ENCODE measurements at regions not wholly inside any gene's neighbourhood (a gene's known extent, or its start where the extent isn't known, plus 50 kb on each side); places are given as distances from the start of the nearest gene placed in this dataset.

DNA sequence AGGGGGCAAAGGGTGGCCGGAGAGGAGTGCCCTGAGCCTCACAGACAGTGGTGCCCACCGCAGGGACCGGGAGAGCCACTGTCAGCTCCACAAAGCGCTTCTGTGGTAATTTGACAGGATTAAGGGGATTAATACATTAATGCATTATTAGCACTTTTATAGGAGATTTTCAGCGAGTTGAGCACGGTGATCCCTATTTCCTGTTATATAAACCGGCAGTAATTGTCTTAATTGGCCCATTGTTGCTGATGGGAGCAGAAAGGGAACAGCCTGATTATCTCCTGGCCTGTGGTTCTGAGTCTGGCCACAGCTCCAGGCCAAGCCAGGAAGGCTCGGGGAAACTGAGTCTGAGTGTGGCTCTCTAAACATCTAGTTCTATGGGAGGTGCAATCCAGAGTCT, 423.6 kb downstream of the CDK5RAP2 start:
- H3F3A ChIP-seq (ENCODE audit: insufficient read depth, low read length): no peaks in the 10 kb centered on the region
- no peaks in the 10 kb centered on the region for H3K36me3 ChIP-seq (replicated peaks; ENCODE audit: insufficient read depth, low read length)

DNA sequence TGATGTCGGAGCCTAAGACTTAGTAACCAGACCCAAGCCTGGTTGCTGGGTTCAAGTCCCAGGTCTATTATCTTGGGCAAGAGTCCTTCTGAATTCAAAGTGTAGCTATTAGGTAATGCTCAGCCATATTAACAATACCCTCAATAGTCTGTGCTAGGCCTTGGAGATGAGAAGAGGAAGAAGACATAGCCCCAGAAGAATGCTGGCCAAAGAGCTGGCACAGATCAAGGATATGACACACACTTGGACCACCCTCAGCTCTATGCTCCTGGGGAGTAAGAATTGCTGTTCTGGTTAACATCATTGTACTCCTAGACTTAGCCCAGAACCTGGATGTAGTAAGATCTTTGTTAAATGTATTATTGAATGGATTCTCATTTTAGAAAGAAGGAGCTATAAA, 426.7 kb downstream of the CDK5RAP2 start:
- H2AFZ ChIP-seq (ENCODE audit: low read length): no peak overlapping the region
- no peak overlapping the region for H3K4me3 ChIP-seq (ENCODE audit: low read length)
- H3K9me3 ChIP-seq (replicated peaks; ENCODE audit: insufficient read depth, low read length): no peaks in the 10 kb centered on the region
- H3K9ac ChIP-seq (ENCODE audit: low read length): no peak overlapping the region
- TF ChIP-seq EZH2 (optimal IDR thresholded peaks at IDR 0.05; ENCODE audit: low read depth, low read length) (no peak), EZH2phosphoT487 (IDR thresholded peaks at IDR 0.05; ENCODE audit: low read length) (no peak)
- TF ChIP-seq, protein P1, sequence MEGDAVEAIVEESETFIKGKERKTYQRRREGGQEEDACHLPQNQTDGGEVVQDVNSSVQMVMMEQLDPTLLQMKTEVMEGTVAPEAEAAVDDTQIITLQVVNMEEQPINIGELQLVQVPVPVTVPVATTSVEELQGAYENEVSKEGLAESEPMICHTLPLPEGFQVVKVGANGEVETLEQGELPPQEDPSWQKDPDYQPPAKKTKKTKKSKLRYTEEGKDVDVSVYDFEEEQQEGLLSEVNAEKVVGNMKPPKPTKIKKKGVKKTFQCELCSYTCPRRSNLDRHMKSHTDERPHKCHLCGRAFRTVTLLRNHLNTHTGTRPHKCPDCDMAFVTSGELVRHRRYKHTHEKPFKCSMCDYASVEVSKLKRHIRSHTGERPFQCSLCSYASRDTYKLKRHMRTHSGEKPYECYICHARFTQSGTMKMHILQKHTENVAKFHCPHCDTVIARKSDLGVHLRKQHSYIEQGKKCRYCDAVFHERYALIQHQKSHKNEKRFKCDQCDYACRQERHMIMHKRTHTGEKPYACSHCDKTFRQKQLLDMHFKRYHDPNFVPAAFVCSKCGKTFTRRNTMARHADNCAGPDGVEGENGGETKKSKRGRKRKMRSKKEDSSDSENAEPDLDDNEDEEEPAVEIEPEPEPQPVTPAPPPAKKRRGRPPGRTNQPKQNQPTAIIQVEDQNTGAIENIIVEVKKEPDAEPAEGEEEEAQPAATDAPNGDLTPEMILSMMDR (IDR thresholded peaks at IDR 0.05; ENCODE audit: low read length): no peak
- H3K36me3 ChIP-seq (replicated peaks; ENCODE audit: insufficient read depth, low read length): no peaks in the 10 kb centered on the region
- no peaks in the 10 kb centered on the region for H3F3A ChIP-seq (ENCODE audit: insufficient read depth, low read length)
- H3K4me2 ChIP-seq (ENCODE audit: low read depth, low read length): no peak overlapping the region
- no peaks in the 10 kb centered on the region for H4K20me1 ChIP-seq (ENCODE audit: insufficient read depth, low read length)
- H3K4me1 ChIP-seq (ENCODE audit: low read length): no peaks in the 10 kb centered on the region
- no peaks in the 10 kb centered on the region for H3K79me2 ChIP-seq (ENCODE audit: low read length)
- no peak for DNase-seq
- no peaks in the 10 kb centered on the region for H3K27me3 ChIP-seq (replicated peaks; ENCODE audit: insufficient read depth, low read length)
- no peaks in the 10 kb centered on the region for H3K9me2 ChIP-seq (replicated peaks; ENCODE audit: insufficient read depth, low read length)
- no peak overlapping the region for H3K27ac ChIP-seq (ENCODE audit: low read length)

More for the DNA sequence above, 423.6 kb downstream of the CDK5RAP2 start:
- no peaks in the 10 kb centered on the region for H3K9me2 ChIP-seq (replicated peaks; ENCODE audit: insufficient read depth, low read length)
- H4K20me1 ChIP-seq (ENCODE audit: insufficient read depth, low read length): no peaks in the 10 kb centered on the region
- no peak overlapping the region for H3K4me3 ChIP-seq (ENCODE audit: low read length)
- H3K9me3 ChIP-seq (replicated peaks; ENCODE audit: insufficient read depth, low read length): no peaks in the 10 kb centered on the region
- DNase-seq: no peak
- no peaks in the 10 kb centered on the region for H3K79me2 ChIP-seq (ENCODE audit: low read length)
- no peak overlapping the region for H3K4me2 ChIP-seq (ENCODE audit: low read depth, low read length)
- H3K27ac ChIP-seq (ENCODE audit: low read length): no peak overlapping the region
- no peak overlapping the region for H3K9ac ChIP-seq (ENCODE audit: low read length)
- TF ChIP-seq EZH2 (optimal IDR thresholded peaks at IDR 0.05; ENCODE audit: low read depth, low read length): no peak
- TF ChIP-seq, protein P1 (IDR thresholded peaks at IDR 0.05; ENCODE audit: low read length): no peak
- no peak for TF ChIP-seq EZH2phosphoT487 (IDR thresholded peaks at IDR 0.05; ENCODE audit: low read length)
- no peak overlapping the region for H2AFZ ChIP-seq (ENCODE audit: low read length)
- H3K27me3 ChIP-seq (replicated peaks; ENCODE audit: insufficient read depth, low read length): no peaks in the 10 kb centered on the region
- no peaks in the 10 kb centered on the region for H3K4me1 ChIP-seq (ENCODE audit: low read length)

DNA sequence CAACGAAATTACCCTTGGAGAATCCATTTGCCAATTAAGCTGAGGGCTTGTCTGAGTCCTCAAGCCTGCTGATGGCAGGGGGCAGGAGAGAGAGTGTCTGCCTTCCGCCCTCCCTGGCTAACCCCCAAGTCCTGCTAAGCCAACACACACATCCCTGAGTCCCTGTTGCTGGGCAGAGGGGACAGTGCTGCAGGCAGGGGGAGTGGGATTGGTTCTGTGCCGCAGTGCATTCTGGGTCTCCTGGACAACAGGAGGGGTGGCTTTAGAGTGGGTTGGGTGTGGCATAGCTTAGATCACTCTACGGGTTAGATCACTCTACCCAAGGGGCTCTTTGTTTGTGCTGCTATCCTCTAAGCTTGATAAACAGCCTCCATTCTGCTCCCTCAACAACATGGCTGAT, 427.7 kb downstream of the CDK5RAP2 start:
- H3K9me2 ChIP-seq (replicated peaks; ENCODE audit: insufficient read depth, low read length): no peaks in the 10 kb centered on the region
- no peak for DNase-seq

More for the DNA sequence above, 427.7 kb downstream of the CDK5RAP2 start:
- Histone ChIP-seq H3K9me3 (replicated peaks; ENCODE audit: insufficient read depth, low read length) (no peaks in the 10 kb centered on the region), H3K4me3 (ENCODE audit: low read length) (no peak overlapping the region), H3K79me2 (ENCODE audit: low read length) (no peaks in the 10 kb centered on the region), H3K9ac (ENCODE audit: low read length) (no peak overlapping the region), H3K36me3 (replicated peaks; ENCODE audit: insufficient read depth, low read length) (no peaks in the 10 kb centered on the region), H3F3A (ENCODE audit: insufficient read depth, low read length) (no peaks in the 10 kb centered on the region), H3K27ac (ENCODE audit: low read length) (no peak overlapping the region), H3K4me1 (ENCODE audit: low read length) (no peaks in the 10 kb centered on the region), H3K4me2 (ENCODE audit: low read depth, low read length) (no peak overlapping the region), H3K27me3 (replicated peaks; ENCODE audit: insufficient read depth, low read length) (no peaks in the 10 kb centered on the region), H2AFZ (ENCODE audit: low read length) (no peak overlapping the region), H4K20me1 (ENCODE audit: insufficient read depth, low read length) (no peaks in the 10 kb centered on the region)
- TF ChIP-seq, protein P1 (IDR thresholded peaks at IDR 0.05; ENCODE audit: low read length): no peak
- TF ChIP-seq EZH2phosphoT487 (IDR thresholded peaks at IDR 0.05; ENCODE audit: low read length) (no peak), EZH2 (optimal IDR thresholded peaks at IDR 0.05; ENCODE audit: low read depth, low read length) (no peak)

All from MM.1S (cell line).